HL-60 (cell line): ENCODE measurements at regions not wholly inside any gene's neighbourhood (a gene's known extent, or its start where the extent isn't known, plus 50 kb on each side); places are given as distances from the start of the nearest gene placed in this dataset.

Experiments
- GABPA ChIP-seq: IDR thresholded peaks from 2 replicates; pipeline ENCODE4 v1.6.1; 2012; ENCODE audit warnings: low read depth
- POLR2AphosphoS5 ChIP-seq: IDR thresholded peaks from 2 replicates; pipeline ENCODE4 v1.6.1; 2012; ENCODE audit warnings: low read depth
- SPI1 ChIP-seq: IDR thresholded peaks from 2 replicates; pipeline ENCODE4 v1.6.1; 2012; ENCODE audit warnings: low read depth, mild to moderate bottlenecking, borderline replicate concordance
- TF ChIP-seq, protein P1 (sequence below): IDR thresholded peaks from one replicate; pipeline ENCODE4 v1.5.1; 2011; ENCODE audit warnings: low read length, control low read depth, inconsistent platforms; ENCODE audit not compliant: insufficient read depth
- TF ChIP-seq, protein P2 (sequence below): IDR thresholded peaks from 2 replicates; pipeline ENCODE4 v1.6.1; 2012; ENCODE audit warnings: low read depth; ENCODE audit not compliant: insufficient replicate concordance

DNA sequence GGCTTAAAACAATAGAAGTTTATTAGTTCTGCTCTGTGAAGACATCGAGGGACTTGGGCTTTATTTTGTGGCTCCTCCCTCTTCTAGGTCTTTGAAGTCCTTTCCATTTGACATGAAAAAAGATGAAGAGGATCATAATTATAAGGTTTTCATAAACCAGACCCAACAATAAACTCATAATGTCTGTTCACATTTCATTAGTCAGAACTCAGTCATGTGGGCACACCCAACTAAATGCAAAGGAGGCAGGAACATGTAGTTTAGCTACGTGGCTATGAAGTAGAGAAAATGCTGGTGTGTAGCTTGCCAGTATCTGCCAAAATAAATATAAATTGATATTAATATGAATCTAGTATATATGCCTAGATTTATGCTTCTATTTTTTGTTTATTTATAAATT lies 393.9 kb upstream of the C9orf72 start:
- TF ChIP-seq, protein P1, sequence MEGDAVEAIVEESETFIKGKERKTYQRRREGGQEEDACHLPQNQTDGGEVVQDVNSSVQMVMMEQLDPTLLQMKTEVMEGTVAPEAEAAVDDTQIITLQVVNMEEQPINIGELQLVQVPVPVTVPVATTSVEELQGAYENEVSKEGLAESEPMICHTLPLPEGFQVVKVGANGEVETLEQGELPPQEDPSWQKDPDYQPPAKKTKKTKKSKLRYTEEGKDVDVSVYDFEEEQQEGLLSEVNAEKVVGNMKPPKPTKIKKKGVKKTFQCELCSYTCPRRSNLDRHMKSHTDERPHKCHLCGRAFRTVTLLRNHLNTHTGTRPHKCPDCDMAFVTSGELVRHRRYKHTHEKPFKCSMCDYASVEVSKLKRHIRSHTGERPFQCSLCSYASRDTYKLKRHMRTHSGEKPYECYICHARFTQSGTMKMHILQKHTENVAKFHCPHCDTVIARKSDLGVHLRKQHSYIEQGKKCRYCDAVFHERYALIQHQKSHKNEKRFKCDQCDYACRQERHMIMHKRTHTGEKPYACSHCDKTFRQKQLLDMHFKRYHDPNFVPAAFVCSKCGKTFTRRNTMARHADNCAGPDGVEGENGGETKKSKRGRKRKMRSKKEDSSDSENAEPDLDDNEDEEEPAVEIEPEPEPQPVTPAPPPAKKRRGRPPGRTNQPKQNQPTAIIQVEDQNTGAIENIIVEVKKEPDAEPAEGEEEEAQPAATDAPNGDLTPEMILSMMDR, result no peak
- TF ChIP-seq GABPA (no peak), POLR2AphosphoS5 (no peak), SPI1 (no peak)
- TF ChIP-seq, protein P2, sequence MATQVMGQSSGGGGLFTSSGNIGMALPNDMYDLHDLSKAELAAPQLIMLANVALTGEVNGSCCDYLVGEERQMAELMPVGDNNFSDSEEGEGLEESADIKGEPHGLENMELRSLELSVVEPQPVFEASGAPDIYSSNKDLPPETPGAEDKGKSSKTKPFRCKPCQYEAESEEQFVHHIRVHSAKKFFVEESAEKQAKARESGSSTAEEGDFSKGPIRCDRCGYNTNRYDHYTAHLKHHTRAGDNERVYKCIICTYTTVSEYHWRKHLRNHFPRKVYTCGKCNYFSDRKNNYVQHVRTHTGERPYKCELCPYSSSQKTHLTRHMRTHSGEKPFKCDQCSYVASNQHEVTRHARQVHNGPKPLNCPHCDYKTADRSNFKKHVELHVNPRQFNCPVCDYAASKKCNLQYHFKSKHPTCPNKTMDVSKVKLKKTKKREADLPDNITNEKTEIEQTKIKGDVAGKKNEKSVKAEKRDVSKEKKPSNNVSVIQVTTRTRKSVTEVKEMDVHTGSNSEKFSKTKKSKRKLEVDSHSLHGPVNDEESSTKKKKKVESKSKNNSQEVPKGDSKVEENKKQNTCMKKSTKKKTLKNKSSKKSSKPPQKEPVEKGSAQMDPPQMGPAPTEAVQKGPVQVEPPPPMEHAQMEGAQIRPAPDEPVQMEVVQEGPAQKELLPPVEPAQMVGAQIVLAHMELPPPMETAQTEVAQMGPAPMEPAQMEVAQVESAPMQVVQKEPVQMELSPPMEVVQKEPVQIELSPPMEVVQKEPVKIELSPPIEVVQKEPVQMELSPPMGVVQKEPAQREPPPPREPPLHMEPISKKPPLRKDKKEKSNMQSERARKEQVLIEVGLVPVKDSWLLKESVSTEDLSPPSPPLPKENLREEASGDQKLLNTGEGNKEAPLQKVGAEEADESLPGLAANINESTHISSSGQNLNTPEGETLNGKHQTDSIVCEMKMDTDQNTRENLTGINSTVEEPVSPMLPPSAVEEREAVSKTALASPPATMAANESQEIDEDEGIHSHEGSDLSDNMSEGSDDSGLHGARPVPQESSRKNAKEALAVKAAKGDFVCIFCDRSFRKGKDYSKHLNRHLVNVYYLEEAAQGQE, result no peak
